NCI-H1930 (cell line): ENCODE measurements at regions not wholly inside any gene's neighbourhood (a gene's known extent, or its start where the extent isn't known, plus 50 kb on each side); places are given as distances from the start of the nearest gene placed in this dataset.

Experiments
- DNase-seq, 2 experiments: peaks; one replicate each; lab custom pipeline; 2025; lab: John Stamatoyannopoulos, UW

DNA sequence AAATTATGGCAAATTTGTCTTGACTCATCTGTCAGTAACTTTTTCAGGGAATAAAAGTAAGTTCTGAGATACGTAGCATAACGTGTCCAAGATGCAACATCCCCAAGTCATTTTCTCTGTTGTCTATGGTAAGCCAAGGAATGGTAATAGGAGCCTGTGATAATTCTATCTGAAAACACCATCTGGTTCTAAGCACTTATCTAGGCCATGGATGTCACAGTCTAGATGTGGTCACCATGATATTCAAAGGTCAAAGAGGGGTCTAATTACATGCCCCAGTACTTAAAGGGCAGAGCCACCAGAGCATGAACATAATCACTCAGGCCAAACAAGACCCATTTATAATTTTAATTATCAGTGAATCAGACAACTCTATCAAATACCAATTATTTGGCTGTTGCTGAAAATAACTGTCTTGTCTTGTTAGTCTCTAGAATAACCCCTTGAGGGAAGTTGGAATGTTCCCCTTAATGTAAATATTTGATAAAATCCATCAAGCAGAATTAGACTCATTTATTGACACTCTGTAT is 225.1 kb upstream of the MPPED2 start:
- DNase-seq = no peak

DNA sequence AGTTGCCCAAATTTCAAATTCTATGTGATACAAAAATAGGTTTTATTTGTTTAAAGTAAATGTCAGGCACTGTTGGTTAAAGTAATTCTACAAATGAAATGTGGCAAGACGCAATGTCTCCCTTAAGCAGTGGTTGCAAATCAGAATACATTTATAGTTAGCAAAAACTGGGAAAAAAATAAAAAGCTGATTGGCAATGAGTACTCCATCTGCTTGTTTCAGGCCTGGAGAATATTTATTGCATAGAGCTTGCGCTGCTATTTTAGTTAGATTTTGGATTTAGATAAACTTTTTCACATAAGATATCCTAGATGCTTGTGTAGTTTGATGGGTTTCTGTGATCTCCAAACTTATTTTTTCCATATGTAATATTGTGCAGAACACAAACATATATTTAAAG is 224.0 kb upstream of the MPPED2 start:
- DNase-seq = no peak

DNA sequence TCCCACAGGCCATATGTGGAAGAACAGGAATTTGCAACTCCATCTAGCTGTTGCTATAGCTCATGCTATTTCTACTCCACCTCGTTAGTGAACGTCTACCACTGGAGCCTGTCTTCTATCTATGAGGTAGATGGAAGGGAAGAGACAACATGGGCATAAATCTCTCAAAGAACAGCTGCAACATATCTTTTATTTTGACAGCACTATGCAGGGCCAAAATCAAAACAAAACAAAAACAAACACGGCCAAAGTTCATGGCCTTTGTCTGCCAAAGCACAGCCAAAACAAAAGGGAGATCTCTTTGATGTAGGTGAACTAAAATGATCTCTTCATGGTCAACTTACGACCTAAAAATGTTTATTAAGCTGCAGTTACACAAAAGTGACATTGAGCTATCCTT is 215.2 kb upstream of the MPPED2 start:
- no peak for DNase-seq

DNA sequence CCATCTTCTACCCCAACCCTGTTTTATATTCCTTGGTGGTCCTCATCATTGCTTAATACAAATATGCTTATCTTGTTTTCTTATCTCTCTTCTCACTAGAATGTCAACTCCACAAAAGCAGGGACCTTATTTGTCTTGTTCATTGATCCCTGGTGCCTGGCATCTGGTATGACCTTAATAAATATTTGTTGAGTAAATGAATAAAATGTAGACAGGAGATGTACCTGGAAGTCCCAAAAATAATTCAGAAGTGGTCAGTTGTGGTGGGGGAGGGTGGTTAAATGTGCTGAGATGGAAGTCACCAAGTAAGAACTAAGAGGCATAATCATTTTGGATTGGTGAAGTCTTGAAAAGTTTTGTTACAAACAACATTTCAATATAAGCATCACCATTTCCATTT is 214.8 kb upstream of the MPPED2 start:
- no peak for DNase-seq

DNA sequence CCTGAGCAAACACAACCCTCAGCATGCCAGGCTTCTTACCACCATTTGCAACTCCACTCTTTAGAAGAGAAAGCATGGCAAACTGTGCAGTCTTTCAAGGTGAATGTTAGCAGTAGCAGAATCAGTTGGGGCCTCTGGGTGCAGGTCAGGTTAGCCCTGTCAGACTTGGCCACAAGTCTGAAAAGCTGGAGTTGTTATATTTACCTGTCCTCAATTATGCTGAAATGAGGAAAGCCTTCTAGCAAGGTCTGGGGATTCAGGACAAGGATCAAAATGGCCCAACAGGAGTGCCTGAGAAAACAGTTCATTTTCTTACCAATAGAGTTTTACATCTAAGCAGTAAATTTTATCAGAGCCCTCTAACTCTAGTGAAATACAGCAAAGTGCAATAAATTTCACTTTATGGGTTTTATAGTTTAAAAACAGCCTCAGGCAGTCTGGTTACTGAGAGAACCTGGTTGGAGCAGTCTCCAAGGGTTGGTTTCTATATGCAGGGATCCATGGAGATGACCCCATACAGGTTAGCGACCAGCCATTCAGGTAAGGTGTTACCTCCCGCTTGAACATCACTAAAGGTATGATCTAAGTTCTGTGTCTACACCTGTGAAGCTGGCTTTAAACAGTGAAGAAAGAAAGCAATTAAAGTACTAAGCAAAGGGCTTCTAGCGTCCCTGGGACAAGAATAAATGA is 212.5 kb upstream of the MPPED2 start:
- DNase-seq = no peak

DNA sequence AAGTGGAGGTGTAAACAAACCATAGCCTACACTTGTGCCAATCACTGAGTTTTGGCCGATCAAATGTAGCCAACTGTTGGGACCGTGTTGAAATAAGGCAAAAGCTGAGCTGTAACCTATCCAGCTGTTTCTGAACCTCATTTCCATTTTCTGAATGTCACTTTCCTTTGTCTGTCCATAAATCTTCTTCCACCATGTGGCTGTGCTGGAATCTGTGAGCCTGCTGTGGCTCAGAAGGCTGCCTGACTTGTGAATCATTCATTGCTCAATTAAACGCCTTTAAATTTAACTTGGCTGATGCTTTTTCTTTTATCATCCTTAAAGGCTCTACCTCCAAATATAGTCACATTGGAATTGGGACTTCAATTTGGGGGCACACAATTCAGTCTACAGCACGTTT is 203.1 kb upstream of the MPPED2 start:
- DNase-seq = no peak

DNA sequence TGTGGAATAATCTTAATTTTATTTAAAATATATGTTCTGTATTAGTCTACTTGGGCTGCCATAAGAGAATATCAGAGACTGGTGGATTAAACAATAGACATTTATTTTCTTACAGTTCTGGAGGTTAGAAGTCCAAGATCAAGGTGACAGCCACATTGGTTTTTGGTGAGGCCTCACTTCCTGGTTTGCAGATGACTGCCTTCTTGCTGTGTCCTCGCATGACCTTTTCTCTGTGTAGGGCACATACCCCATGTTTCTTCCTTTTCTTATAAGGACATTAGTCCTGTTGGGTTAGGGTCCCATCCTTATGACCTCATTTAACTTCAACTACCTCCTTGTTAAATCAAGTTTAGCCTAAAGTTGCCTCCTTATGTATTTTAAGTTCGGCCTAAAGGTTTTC is 202.7 kb upstream of the MPPED2 start:
- no peak for DNase-seq

DNA sequence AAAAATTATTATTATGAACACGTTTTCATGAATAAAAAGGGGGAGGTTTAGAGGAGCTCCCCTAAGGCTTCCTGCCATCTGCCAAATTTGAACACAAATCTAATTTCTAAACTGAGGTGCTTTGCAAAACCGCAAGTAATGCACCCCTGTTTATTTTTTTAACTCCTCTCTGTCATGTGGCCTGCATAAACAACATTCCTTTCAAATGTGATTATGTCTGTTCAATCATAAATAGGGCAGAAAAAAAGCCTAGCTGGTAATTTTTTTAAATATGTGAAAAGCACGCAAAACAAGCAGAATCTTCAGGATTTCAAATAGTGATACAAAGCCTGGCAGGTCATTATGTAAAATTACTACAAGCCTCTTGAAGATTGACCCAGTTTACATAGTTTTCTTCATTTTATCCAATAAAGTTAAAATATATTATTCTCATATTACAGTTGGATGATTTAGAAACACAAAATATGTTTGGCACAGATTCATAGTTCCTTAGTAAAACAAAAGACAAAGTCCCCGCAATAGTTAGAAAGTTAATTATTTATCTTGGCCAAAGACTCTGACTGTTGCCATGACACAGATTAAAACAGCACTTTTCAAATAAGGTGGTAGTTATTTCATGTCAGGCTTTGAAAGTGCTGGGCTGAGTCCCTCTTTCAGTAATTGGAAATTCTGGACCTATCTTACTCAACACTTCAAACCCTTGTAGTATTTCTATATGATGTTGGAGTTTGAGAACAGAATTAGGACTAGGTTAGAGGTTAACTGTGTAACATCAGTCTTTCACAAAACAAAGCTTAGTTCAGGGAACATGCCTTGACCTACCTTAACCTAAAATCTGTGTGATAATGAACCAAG is 200.3 kb upstream of the MPPED2 start:
- DNase-seq = no peak

DNA sequence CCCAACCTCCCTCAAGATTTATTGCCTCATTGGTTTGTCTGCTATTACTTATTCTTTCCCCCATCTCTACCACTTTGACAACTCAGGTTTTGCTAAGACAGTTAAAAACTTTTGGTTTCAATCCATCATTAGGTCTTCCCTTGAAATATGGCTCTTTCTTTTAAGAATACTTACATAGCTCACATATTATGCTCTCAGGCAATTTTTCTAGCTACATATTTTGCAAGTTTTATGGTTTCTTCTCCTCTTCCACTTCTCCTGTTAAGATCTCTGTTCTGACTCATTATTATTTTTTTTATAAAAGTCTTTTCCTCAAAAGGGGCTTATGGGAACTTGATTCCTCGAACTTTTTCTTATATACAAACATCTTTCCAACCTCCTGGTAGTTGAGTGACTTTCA is 192.4 kb upstream of the MPPED2 start:
- no peak for DNase-seq

DNA sequence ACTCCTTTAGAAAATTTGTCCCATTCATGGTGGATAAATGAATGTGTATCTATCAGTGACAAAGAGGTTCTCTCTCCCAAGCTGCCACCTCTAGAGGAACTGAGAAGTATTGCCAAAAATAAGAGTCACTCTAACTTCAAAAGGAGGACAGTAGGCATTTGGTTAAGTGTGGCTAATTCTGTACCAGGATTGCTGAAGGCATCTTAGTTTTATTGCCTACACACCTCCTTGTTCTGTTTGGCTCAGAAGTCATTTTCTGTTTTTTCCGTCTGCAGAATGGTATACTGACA is 189.0 kb upstream of the MPPED2 start:
- DNase-seq = no peak

DNA sequence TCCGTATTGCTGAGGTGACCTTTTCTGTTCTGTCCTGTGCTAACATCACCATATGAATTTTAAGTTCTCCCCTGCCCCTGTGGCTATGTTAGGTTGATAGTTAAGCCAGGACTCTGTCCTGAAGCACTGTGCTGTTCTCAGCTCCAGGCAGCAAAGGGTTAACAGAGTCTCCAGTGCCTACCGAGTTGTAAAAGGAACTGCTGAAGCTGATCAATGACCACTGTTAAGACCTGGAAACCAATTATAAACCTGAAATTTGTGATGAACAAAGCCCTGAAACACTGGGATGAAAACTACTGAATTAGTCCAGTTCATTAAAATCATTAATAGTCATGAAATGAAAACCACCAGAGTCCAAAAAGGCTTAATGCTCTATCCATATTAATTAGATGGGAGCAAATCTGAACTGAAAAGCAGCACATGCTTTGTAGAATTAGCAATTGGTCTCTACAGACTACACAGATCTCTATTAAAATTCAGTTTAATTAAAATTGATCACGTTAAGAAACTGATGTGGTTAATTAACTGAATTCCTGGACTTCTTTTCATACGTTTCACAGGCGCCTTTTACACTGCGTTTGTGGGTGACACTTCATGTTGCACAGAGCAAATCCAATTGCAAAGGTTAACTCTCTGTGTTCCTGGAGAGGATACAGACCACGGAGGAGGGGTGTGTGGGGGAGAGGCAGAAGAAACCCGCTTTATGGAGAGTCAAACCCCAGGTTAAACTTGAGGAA is 188.5 kb upstream of the MPPED2 start:
- no peak for DNase-seq

DNA sequence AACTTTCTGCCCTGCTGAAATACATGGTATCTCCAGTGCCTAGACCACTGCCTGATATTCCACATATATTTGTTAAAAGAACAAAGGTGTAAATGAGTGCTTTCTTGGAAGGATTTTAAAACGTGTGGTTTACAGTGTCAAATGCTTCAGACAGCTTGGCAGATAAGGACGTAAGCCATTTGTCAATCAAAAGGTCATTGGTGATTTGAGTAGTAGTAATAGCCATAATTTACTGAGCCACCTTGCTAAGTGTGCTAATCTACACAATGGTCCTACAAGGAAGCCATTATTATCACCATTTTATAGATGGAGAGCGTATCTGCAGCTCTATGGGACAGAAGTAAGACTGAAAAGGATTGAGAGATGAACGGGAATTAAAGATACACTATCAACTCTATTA is 186.8 kb upstream of the MPPED2 start:
- DNase-seq = peak in 1 of 2 experiments; percentile 3

DNA sequence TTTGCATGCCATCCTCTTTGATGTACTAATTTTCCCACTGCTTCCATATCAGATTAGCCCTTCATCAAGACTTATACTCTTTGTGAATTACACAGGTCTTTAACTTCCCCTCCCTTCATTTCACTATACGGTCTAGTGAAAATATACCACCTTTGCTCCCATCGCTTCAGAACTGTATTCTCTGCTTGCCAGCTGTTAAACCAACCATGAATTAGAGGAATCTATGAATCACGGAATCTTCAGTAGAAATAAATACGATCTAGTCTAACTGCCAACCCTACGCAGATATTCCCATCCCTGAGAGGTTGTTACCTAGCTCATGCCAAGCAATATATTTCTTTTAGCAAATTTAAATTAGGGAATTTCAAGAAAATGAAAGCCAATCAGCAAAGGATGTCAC is 177.8 kb upstream of the MPPED2 start:
- DNase-seq = no peak

DNA sequence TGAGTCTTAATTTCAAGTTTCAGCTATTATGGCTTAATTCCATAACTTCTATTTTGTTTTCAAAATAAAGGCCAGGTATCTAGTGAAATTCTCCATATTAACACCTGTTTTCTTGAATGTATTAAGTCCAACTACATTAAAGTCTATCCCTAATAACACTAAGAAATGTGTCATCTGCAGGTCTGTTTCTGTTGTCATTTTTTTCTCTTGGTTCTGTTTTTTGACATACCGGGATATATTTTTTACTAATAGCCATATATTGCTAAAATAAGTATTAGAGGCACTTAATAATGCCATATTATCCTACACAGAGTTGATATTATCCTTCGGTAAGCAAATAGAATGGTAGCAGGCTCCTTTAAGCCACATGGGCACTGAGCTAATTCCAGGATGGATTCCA is 176.0 kb upstream of the MPPED2 start:
- DNase-seq = no peak

DNA sequence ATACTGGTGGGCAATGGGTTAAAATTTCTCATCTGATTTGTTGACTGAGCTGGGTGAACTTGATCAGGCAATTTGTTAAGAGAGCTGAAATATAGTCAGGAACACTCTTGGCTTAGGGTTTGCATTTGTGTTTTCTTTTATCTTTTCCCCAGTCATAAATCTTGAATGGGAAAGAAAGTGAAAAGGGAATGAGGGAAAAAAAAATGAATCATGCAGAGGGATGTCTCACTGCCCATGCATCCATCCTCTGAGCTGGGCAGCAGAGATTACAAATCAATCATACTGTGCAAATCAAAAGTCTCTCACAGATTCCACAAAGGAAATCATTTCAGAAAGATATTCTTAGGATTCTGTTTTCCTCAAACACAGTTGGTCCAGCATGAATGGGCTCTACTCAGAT is 174.2 kb upstream of the MPPED2 start:
- DNase-seq = no peak

DNA sequence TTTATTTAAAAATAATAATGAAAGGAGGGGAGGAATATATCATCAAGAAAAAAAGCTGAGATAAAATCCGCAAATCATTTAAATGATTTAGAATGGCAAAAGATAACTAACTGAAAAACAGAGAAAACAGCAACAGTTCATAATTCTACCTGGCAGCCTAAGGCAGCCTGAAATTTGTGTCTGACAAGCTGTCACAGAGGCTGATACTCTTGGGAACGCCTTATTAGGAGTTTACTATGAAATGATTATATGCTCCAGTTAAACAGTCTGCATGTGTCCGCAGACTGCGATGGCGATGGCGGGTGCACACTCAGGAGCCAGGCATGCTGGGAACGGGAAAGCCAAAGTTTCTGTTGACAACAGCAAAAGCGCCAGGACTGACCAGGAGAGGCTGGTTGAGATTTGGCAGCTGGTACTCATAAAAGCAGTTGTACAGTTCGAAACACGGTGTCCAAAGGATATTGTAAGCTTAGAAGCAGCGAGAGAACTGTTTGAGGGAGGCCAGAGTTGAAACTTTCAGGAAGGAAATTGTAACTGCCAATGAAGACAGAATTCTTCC is 172.9 kb upstream of the MPPED2 start:
- no peak for DNase-seq

DNA sequence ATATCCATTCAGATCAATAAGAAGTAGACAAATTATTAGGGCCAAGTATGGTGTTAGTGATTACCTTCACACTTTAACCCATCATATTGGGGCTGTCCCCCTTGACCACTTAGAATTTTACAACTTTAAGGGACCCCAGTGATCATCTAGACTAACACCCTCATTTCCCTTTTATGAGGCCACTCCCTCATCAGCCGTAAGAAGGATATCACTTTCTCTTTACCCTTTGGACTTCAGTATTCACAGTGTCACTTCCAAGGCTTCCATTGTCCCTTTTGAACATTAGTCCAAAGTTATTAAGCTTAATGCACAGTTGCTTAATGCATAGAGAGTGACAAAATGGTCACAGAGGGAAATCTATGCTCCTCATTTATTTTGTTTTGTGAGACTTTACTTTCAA is 172.4 kb upstream of the MPPED2 start:
- no peak for DNase-seq

DNA sequence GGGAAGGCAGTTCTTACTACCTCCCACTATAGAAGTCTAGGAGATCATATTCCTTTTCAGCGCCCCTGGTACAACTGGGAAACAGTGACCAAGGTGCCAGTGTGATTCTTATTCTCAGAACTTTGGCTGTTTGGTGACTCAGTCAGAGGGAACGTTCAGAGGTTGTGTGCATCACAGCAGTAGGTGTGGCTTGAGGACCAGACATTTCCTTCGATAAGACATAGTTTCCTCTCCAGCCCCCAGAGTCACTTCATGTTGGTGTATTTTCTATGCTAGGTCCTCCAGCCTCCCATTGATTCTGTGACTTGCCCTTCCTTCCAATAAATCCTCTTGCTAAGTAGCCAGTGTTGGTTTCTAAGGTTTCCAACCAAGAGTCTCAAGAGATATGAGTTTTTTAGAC is 171.9 kb upstream of the MPPED2 start:
- DNase-seq = no peak

DNA sequence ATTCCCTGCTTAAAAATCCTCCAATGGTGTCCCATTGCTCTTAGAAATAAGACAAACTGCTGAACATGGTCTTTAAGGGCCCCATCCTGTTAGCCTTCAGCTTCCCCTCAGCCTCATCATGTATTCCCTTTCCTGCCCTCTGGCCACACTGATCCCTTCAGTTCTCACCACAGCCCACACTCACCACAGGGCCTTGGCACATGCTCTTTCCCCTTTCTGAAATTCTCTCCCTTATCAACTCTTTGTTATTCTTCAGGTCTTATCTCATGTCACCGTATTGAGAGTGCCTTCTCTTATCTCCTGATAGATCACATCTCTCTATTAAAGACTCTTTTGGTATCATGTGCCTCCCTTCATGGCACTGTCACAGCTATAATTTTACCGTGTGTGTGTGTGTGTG is 167.8 kb upstream of the MPPED2 start:
- DNase-seq = no peak

DNA sequence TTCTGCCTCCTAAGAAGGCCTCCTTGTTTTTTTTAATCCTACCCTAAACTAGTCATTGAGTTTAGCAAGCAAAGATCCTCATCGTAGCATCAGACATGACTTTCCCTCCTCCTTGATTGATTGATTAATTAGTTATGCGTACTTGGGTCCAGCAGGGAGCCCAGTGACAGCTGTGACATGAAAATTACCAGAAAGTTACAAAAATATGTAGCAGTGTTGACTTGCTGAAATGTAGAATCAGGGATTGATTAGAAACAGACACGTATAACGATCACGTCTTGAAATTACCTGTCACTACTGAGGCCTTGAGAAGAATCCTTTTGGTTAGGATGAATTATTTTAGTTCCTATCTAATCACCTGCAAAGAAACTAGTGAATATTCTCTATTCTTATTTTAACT is 167.4 kb upstream of the MPPED2 start:
- no peak for DNase-seq

DNA sequence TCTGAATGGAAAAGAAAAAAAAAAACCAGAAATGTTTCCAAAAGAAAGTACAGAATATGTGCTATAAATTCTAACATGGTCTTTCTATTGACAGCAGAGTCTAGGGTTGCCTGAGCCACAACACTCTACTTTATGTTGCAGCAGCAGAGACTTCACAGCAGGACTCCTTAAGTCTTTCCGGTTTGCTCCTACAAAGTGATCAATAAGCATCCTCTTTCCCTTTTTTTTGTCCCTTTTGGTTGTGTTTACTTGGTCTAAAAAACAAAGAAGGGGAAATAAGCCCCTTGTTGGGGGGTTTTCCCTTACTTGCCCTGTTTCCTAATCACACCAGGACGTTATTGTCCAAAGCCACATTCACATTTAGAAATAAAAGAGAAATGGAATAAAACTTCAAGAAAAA is 163.1 kb upstream of the MPPED2 start:
- no peak for DNase-seq

DNA sequence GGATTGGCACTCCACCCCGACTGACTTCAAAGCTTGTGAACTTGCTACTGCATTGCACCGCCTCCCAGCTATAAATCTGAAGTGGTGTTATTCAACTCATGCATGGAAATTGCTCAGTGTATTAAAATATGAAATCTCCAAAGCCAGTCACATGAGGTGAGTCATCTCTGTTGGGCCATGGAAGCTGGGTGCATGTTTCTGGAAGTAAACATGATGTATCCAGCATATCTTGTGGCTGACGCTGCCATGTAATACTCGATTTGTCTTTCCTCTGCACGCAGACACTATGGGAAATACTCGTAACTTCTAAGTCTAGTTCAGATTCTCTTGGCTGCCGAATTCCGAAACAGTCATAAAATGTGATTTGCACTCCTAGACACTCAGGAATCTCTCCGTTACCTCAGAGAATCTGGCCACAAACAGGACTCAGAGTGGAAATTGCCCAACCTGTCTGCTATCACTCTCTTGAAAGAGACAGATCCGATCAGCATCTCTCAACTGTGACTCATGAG is 154.9 kb upstream of the MPPED2 start:
- no peak for DNase-seq

DNA sequence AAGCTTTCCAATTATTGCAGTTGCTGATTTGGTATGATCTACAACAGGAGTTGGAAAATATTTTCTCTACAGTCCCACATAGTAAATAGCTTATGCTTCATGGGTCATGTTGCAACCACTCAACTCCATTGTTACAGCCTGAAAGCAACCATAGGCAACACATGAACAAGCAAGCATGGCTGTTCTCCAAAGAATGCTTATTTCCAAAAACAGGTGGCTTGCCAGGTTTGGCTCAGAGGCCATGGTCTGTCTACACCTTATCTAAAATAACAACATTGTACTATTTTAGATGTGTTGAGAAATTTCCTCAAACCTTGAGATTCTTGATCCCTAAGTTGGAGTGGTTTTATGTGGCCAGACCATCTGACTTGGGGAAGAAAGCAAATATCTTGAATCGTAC is 153.9 kb upstream of the MPPED2 start:
- no peak for DNase-seq
